ENCODE measurements at regions not wholly inside any gene's neighbourhood (a gene's known extent, or its start where the extent isn't known, plus 50 kb on each side); places are given as distances from the start of the nearest gene placed in this dataset.

DNA sequence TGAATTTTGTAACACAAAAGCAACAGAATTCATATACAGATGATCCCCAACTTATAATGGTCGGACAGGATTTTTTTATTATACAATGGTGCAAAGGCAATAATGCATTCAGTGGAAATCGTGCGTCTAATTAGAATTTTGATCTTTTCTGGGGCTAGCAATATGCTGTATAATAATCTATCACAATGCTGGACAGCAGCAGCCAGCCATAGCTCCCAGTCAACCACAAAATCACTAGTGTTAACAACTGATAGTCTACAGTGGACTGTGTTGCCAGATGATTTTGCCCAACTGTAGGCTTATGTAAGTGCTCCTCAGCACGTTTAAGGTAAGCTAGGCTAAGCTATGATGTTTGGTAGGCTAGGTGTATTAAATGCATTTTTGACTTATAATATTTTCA, 399.0 kb upstream of the SLC39A10 start:
- no peaks in the 10 kb centered on the region for H3K4me1 ChIP-seq
- intact Hi-C loops (cut with DNase I; ENCODE audit: low total_unique reads), result no loop called here

DNA sequence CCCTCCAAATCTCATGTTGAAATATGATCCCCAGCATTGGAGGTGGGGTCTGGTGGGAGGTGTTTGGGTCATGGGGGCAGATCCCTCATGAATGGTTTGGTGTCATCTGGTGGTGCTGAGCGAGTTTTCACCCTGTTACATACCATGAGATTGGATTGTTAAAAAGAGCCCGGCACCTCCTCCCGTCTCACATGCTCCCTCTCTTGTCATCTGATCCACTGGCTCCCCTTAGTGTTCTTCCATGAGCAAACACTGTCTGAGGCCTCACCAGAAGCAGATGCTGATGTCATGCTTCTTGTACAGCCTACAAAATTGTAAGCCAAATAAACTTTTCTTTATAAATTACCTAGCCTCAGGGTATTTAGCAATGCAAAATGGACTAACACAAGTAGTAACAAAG, 405.0 kb upstream of the SLC39A10 start:
- TF ChIP-seq, protein P1, sequence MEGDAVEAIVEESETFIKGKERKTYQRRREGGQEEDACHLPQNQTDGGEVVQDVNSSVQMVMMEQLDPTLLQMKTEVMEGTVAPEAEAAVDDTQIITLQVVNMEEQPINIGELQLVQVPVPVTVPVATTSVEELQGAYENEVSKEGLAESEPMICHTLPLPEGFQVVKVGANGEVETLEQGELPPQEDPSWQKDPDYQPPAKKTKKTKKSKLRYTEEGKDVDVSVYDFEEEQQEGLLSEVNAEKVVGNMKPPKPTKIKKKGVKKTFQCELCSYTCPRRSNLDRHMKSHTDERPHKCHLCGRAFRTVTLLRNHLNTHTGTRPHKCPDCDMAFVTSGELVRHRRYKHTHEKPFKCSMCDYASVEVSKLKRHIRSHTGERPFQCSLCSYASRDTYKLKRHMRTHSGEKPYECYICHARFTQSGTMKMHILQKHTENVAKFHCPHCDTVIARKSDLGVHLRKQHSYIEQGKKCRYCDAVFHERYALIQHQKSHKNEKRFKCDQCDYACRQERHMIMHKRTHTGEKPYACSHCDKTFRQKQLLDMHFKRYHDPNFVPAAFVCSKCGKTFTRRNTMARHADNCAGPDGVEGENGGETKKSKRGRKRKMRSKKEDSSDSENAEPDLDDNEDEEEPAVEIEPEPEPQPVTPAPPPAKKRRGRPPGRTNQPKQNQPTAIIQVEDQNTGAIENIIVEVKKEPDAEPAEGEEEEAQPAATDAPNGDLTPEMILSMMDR (IDR thresholded peaks at IDR 0.05 in 8 of 11, conservative IDR thresholded peaks at IDR 0.05 in 3 of 11), result no peak
- TF ChIP-seq POLR2A (IDR thresholded peaks at IDR 0.05) (no peak), POLR2AphosphoS5 (IDR thresholded peaks at IDR 0.05) (no peak)

More for the DNA sequence above, 399.0 kb upstream of the SLC39A10 start:
- peaks cover 0 to 15% (median 9%) of the 10 kb centered on the region in 8 donors for H3K9me3 ChIP-seq
- no peak overlapping the region for H3K27ac ChIP-seq
- H3K4me3 ChIP-seq, result no peak overlapping the region
- no peaks in the 10 kb centered on the region for H3K27me3 ChIP-seq (replicated peaks in 1 of 7)
- WGBS, 5 donors, result 78 to 89% (median 83%) methylated on average over 4 of the region's 4 CpGs
- no peak for DNase-seq
- TF ChIP-seq POLR2AphosphoS5 (IDR thresholded peaks at IDR 0.05) (no peak), POLR2A (IDR thresholded peaks at IDR 0.05) (no peak)
- TF ChIP-seq, protein P1 (IDR thresholded peaks at IDR 0.05 in 8 of 11, conservative IDR thresholded peaks at IDR 0.05 in 3 of 11), result no peak
- no peaks in the 10 kb centered on the region for H3K36me3 ChIP-seq

DNA sequence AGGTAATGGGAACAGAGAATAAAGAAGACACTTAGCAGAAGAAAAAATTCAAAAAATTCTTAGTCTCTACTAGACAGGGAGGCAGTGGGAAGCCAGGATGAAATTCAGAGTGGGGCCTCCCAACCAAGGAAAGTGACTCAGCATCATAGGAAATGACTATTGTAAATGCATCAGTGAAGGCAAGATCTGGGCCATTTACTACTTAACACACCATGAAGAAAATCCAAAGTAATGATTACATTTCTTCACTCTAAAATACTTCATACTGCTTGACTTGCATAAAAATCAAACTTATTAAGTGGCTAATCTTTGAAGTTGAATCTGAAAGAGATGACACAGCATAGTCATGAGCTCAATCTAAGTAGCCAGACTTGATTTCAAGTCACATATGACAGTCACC, 405.8 kb upstream of the SLC39A10 start:
- no peak overlapping the region for H3K4me3 ChIP-seq
- TF ChIP-seq POLR2A (IDR thresholded peaks at IDR 0.05), result no peak
- no peak for TF ChIP-seq POLR2AphosphoS5 (IDR thresholded peaks at IDR 0.05)
- TF ChIP-seq, protein P1 (IDR thresholded peaks at IDR 0.05 in 8 of 11, conservative IDR thresholded peaks at IDR 0.05 in 3 of 11), result no peak
- no peaks in the 10 kb centered on the region for H3K36me3 ChIP-seq
- no peaks in the 10 kb centered on the region for H3K4me1 ChIP-seq
- H3K27me3 ChIP-seq (replicated peaks in 1 of 7), result no peaks in the 10 kb centered on the region
- intact Hi-C loops (cut with DNase I; ENCODE audit: low total_unique reads), result no loop called here
- DNase-seq, result no peak
- no peak overlapping the region for H3K27ac ChIP-seq
- peaks cover 0 to 27% (median 18%) of the 10 kb centered on the region in 8 donors for H3K9me3 ChIP-seq

More for the DNA sequence above, 405.0 kb upstream of the SLC39A10 start:
- H3K36me3 ChIP-seq, result no peaks in the 10 kb centered on the region
- H3K9me3 ChIP-seq, result peaks cover 0 to 21% (median 14%) of the 10 kb centered on the region in 8 donors
- H3K27ac ChIP-seq, result no peak overlapping the region
- intact Hi-C loops (cut with DNase I; ENCODE audit: low total_unique reads), result no loop called here
- no peak overlapping the region for H3K4me3 ChIP-seq
- H3K4me1 ChIP-seq, result no peaks in the 10 kb centered on the region
- WGBS, 5 donors, result 83 to 94% (median 85%) methylated on average over 3 of the region's 3 CpGs
- H3K27me3 ChIP-seq (replicated peaks in 1 of 7), result no peaks in the 10 kb centered on the region
- no peak for DNase-seq

DNA sequence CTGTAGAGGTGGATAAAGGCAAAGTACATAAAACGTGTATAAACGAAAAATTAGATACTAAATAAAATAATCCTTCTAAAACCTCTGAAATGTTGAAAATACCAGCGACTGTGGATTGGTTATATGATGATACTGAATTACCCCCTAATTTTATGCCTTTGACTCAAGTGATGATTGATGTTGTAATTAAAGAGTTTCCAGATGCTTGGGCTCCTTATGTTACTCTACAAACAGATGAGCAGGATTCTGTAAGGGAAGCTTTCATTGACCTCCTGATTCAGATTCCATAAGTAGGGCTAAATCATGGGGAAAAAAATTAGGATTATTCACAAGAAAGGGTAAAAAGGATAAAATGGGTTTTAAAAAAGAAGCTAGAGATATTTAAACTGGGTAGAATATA, 418.2 kb upstream of the SLC39A10 start:
- no peaks in the 10 kb centered on the region for H3K27me3 ChIP-seq (replicated peaks in 1 of 7)
- H3K4me3 ChIP-seq, result no peak overlapping the region
- H3K9me3 ChIP-seq, result peaks cover 0 to 6% (median 2%) of the 10 kb centered on the region in 8 donors
- WGBS, 5 donors, result 77 to 87% (median 81%) methylated on average over 3 of the region's 3 CpGs
- TF ChIP-seq POLR2AphosphoS5 (IDR thresholded peaks at IDR 0.05) (no peak), POLR2A (IDR thresholded peaks at IDR 0.05) (no peak)
- TF ChIP-seq, protein P1 (IDR thresholded peaks at IDR 0.05 in 8 of 11, conservative IDR thresholded peaks at IDR 0.05 in 3 of 11), result no peak
- H3K36me3 ChIP-seq, result no peaks in the 10 kb centered on the region
- no peak overlapping the region for H3K27ac ChIP-seq
- DNase-seq, result no peak
- no peaks in the 10 kb centered on the region for H3K4me1 ChIP-seq
- intact Hi-C loops (cut with DNase I; ENCODE audit: low total_unique reads), result no loop called here

All from spleen (tissue), 11 donors.